ENCODE measurements at regions not wholly inside any gene's neighbourhood (a gene's known extent, or its start where the extent isn't known, plus 50 kb on each side); places are given as distances from the start of the nearest gene placed in this dataset.

GRCh38 chr13:72458701-72459100 is 268.7 kb downstream of the MZT1 start:
- TF ChIP-seq CTCF (IDR thresholded peaks at IDR 0.05; ENCODE audit: low read length): no peak
- TF ChIP-seq EZH2 (IDR thresholded peaks at IDR 0.05; ENCODE audit: borderline replicate concordance, low read length): no peak

All from OCI-LY1 (cell line).